LNCAP (cell line): ENCODE measurements at regions not wholly inside any gene's neighbourhood (a gene's known extent, or its start where the extent isn't known, plus 50 kb on each side); places are given as distances from the start of the nearest gene placed in this dataset.

Experiments
- CTCF ChIP-seq: fragments of 450-650 bp; IDR thresholded peaks from 2 replicates; pipeline ENCODE4 v1.5.1; 2017; ENCODE audit warnings: mild to moderate bottlenecking

- no peak for TF ChIP-seq CTCF
Measured at GRCh38 chr4:163776957-163777356, 282.5 kb downstream of the TMA16 start.

- no peak for TF ChIP-seq CTCF
Measured at GRCh38 chr4:163781726-163782125, 287.2 kb downstream of the TMA16 start.

GRCh38 chr4:163790231-163790630, 295.7 kb downstream of the TMA16 start:
- no peak for TF ChIP-seq CTCF

- TF ChIP-seq CTCF: no peak
Measured at GRCh38 chr4:163795885-163796284, 301.4 kb downstream of the TMA16 start.

GRCh38 chr4:163804001-163804400, 309.5 kb downstream of the TMA16 start:
- no peak for TF ChIP-seq CTCF

- no peak for TF ChIP-seq CTCF
Measured at GRCh38 chr4:163806653-163807052, 312.2 kb downstream of the TMA16 start.

- TF ChIP-seq CTCF: no peak
Measured at GRCh38 chr4:163808011-163808410, 313.5 kb downstream of the TMA16 start.

- no peak for TF ChIP-seq CTCF
Measured at GRCh38 chr4:163810755-163811154, 316.3 kb downstream of the TMA16 start.
